ENCODE measurements at regions not wholly inside any gene's neighbourhood (a gene's known extent, or its start where the extent isn't known, plus 50 kb on each side); places are given as distances from the start of the nearest gene placed in this dataset.

- TF ChIP-seq CTCF (IDR thresholded peaks at IDR 0.05; ENCODE audit: poor library complexity, severe bottlenecking): no peak
- TF ChIP-seq POLR2AphosphoS5 (IDR thresholded peaks at IDR 0.05): no peak
- TF ChIP-seq EZH2 (IDR thresholded peaks at IDR 0.05; ENCODE audit: borderline replicate concordance, insufficient read depth, low read length, poor library complexity, severe bottlenecking): no peak
- no peak for TF ChIP-seq RAD21 (conservative IDR thresholded peaks at IDR 0.05)
These were observed 242.9 kb upstream of the DACH1 start for GRCh38 chr13:72109863-72110262.

All from neural cell (in vitro differentiated cells).